Esophagus squamous epithelium (tissue), 4 donors: ENCODE measurements at regions not wholly inside any gene's neighbourhood (a gene's known extent, or its start where the extent isn't known, plus 50 kb on each side); places are given as distances from the start of the nearest gene placed in this dataset.
"Not testable (repeated sequence)": the region's sequence is repeated elsewhere in the genome, so short reads cannot be mapped to it uniquely, and the experiment has no call there.

ENCODE experiments used
- CTCF ChIP-seq, 6 experiments: fragments of 450-650 bp in 4 of 6; fragments of 200-600 bp in 2 of 6; sonication (generic) in 2 of 6; IDR thresholded peaks; one replicate each; pipeline ENCODE4 v1.5.1; 2016 to 2019; ENCODE audit warnings: antibody characterized with exemption in 6 of 6, mild to moderate bottlenecking in 4 of 6, moderate library complexity in 4 of 6
- POLR2A ChIP-seq, 4 donors: fragments of 450-650 bp; IDR thresholded peaks; one replicate each; pipeline ENCODE4 v1.6.1; 2017; ENCODE audit warnings: antibody characterized with exemption in 4 of 4, mild to moderate bottlenecking in 4 of 4, moderate library complexity in 3 of 4

GRCh38 chr11:94235772-94236171, 68.6 kb upstream of the IZUMO1R start:
- not testable (repeated sequence) for TF ChIP-seq CTCF, POLR2A (IDR thresholded peaks at IDR 0.05)
